Nephron progenitor cell (in vitro differentiated cells): ENCODE measurements at regions not wholly inside any gene's neighbourhood (a gene's known extent, or its start where the extent isn't known, plus 50 kb on each side); places are given as distances from the start of the nearest gene placed in this dataset.

Experiments used
- DNase-seq: peaks from one replicate; pipeline ENCODE4 v3.0.0; 2021
- H3K27ac Mint-ChIP-seq: 2 replicates; pipeline ENCODE4 v1.8.0; 2021; ENCODE audit warnings: mild to moderate bottlenecking, moderate library complexity, mixed read lengths
- H3K27me3 Mint-ChIP-seq: 2 replicates; pipeline ENCODE4 v1.8.0; 2021; ENCODE audit warnings: mild to moderate bottlenecking, low read depth, mixed read lengths; ENCODE audit not compliant: poor library complexity
- H3K36me3 Mint-ChIP-seq: 2 replicates; pipeline ENCODE4 v1.8.0; 2021; ENCODE audit warnings: low read depth, mixed read lengths
- H3K4me1 Mint-ChIP-seq: 2 replicates; pipeline ENCODE4 v1.8.0; 2021; ENCODE audit warnings: mixed read lengths
- H3K4me3 Mint-ChIP-seq: 2 replicates; pipeline ENCODE4 v1.8.0; 2021; ENCODE audit warnings: mild to moderate bottlenecking, moderate library complexity, mixed read lengths
- H3K9me3 Mint-ChIP-seq: 2 replicates; pipeline ENCODE4 v1.8.0; 2021; ENCODE audit warnings: mild to moderate bottlenecking, moderate library complexity, mixed read lengths
- CTCF ChIP-seq: fragments of 200-600 bp; sonication (generic); IDR thresholded peaks from 2 replicates; pipeline ENCODE4 v1.5.0; 2021; ENCODE audit warnings: antibody characterized with exemption

GRCh38 chr2:191777351-191777750 lies 69.5 kb downstream of the CAVIN2 start:
- peaks cover 5% of the 10 kb centered on the region for H3K27me3 Mint-ChIP-seq
- H3K9me3 Mint-ChIP-seq: peaks cover 9% of the 10 kb centered on the region
- H3K4me1 Mint-ChIP-seq: no peaks in the 10 kb centered on the region
- no peak for TF ChIP-seq CTCF
- DNase-seq: no peak
- H3K4me3 Mint-ChIP-seq: no peak overlapping the region
- no peak overlapping the region for H3K27ac Mint-ChIP-seq
- no peaks in the 10 kb centered on the region for H3K36me3 Mint-ChIP-seq

- Mint-ChIP-seq H3K36me3 (no peaks in the 10 kb centered on the region), H3K4me1 (no peaks in the 10 kb centered on the region), H3K9me3 (peaks cover 7% of the 10 kb centered on the region), H3K27ac (peak overlapping the region; percentile 10), H3K27me3 (peaks cover 5% of the 10 kb centered on the region), H3K4me3 (no peak overlapping the region)
- no peak for TF ChIP-seq CTCF
- no peak for DNase-seq
Measured at GRCh38 chr2:191778041-191778440, 68.8 kb downstream of the CAVIN2 start.

- no peak overlapping the region for H3K27ac Mint-ChIP-seq
- TF ChIP-seq CTCF: no peak
- H3K4me3 Mint-ChIP-seq: no peak overlapping the region
- no peak for DNase-seq
- H3K36me3 Mint-ChIP-seq: no peaks in the 10 kb centered on the region
- H3K9me3 Mint-ChIP-seq: no peaks in the 10 kb centered on the region
- H3K27me3 Mint-ChIP-seq: peaks cover 2% of the 10 kb centered on the region
- H3K4me1 Mint-ChIP-seq: no peaks in the 10 kb centered on the region
Measured at GRCh38 chr2:191782351-191782750, 64.5 kb downstream of the CAVIN2 start.

- H3K4me1 Mint-ChIP-seq: no peaks in the 10 kb centered on the region
- TF ChIP-seq CTCF: no peak
- H3K4me3 Mint-ChIP-seq: no peak overlapping the region
- no peak for DNase-seq
- H3K27me3 Mint-ChIP-seq: peaks cover 2% of the 10 kb centered on the region
- H3K9me3 Mint-ChIP-seq: no peaks in the 10 kb centered on the region
- no peak overlapping the region for H3K27ac Mint-ChIP-seq
- no peaks in the 10 kb centered on the region for H3K36me3 Mint-ChIP-seq
Measured at GRCh38 chr2:191783416-191783815, 63.5 kb downstream of the CAVIN2 start.
